ENCODE measurements at regions not wholly inside any gene's neighbourhood (a gene's known extent, or its start where the extent isn't known, plus 50 kb on each side); places are given as distances from the start of the nearest gene placed in this dataset.
"Not testable (repeated sequence)": the region's sequence is repeated elsewhere in the genome, so short reads cannot be mapped to it uniquely, and the experiment has no call there.

DNA sequence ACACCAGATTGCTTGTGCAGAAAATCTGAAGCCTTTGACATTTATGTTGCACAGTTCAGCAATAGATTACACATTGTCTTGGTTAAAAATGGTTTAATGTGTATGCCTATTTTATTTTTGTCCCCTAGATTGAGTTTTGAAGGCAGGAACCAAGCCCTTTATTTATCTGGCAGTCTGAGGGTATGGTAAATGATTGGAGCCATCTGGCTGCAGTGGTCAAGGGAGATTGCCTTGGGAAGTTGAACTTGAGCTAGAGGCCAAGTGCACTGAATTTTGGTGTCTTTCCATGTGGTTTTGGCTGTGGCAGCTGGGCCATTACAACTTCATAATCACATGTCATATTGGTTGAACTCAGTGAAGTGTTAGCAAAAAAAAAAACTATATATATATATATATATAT lies 248.7 kb upstream of the C2CD4B start:
- DNase-seq, result no peak

DNA sequence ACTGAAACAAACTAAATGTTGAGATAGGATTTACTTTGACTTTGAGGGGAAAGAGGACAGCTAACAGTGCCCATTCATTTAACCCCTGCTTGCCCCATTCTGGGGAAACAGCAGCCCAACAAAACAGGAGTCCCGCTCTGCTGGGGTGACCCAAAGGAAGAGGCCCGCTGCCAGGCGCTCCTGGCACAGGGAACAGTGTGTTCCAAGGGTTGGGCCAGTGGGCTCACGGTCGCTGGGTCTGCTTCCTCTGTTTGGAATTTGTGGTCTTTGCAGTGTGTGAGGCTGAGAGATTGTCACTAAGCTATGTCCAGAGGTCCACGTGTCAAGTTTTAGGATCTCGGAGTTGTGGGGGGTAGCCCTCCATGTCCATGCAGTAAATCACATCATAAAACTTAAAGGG lies 250.4 kb upstream of the C2CD4B start:
- DNase-seq, result no peak

DNA sequence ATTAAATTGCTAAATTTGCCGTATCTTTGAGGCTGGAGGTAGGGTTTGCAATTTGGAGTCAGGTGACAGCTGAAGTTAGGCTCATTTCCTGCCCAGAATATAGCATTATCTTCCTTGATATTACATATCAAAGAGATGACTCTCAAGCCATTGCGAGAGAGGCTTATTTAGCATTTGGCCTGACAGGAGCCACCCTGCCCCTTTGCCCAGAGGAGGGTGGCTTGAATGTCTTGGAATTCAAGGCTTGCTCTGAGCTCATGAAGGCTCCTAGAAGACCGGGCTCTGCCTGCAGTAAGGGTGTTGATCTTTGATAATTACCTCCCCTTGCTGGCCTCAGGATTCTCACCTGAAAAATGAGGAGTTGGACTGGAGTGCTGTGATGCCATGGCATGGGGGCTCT lies 251.4 kb upstream of the C2CD4B start:
- DNase-seq, result no peak

DNA sequence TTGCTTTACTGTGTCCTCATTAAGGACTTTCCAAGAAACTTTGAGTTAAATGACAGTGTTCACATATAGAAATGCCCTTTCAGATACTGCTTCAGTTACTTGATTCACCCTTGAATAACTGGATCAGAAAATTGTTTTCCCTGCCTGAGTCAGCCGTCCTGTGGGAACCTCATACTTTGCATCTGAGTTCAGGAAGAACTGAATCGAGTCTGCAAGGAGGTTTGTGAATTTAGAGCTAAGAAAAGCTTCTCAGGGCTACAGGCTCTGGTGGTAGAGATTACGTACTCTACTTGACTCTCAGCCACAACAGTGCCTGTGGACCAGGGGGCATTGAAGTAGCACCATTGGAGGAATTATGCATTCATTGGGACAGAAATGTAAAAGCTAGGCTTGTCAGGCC lies 252.4 kb upstream of the C2CD4B start:
- no peak for DNase-seq

DNA sequence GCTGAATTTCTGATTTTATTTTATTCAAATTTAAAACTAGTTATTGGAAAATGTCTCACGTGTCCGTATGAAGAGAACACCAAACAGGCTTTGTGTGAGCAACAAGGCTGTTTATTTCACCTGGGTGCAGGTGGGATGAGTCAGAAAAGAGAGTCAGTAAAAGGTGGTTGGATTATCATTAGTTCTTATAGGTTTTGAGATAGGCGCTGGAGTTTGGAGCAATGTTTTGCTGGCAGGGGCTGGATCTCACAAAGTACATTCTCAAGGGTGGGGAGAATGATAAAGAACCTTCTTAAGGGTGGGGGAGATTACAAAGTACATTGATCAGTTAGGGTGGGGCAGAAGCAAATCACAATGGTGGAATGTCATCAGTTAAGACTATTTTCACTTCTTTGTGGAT lies 253.4 kb upstream of the C2CD4B start:
- not testable (repeated sequence) for DNase-seq

DNA sequence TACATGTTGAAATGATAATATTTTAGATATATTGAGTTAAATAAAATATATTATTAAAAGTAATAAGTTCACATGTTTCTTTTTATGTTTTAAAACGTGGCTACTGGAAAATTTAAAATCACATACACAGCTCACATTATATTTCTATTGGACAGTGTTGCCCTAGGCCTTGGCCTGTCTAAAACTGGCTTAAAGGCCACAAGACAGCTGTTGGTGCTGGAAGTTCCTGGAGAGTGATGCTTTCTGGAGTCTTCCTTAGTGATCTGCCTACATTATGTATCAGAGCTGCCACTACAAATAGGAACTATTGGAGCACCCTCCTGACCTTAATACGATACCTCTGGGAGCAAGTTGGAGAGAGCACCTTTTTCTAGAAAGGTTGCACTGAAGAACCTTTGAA lies 254.1 kb upstream of the C2CD4B start:
- DNase-seq, result no peak

DNA sequence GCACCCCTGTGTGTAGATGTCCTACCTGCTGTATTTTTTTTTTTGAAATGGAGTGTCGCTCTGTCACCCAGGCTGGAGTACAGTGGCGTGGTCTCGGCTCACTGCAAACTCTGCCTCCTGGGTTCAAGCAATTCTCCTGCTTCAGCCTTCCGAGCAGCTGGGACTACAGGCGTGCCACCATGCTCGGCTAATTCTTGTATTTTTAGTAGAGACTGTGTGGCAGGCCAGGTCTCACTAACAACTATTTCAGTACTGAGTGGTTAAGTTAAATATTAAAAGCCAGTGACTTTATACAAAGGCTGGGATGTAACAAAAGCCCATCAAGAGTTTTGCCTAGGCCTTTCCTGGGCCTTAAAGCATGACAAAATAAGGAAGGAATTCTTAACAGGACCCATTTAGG lies 255.3 kb upstream of the C2CD4B start:
- not testable (repeated sequence) for DNase-seq

DNA sequence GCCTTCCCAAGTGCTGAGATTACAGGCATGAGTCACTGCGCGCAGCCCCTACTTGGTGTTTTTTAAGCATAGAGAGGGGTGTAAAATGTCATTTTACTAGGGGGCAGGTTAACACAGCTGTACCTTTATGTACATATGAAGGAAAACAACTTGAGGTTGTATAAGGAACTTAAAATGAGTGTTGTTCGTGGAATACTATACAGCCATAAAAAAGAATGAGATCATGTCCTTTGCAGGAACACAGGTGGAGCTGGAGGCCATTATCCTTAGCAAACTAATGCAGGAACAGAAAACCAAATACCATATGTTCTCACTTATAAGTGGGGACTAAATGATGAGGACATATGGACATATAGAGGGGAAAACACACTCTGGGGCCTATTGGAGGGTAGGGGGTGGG lies 256.2 kb upstream of the C2CD4B start:
- no peak for DNase-seq

DNA sequence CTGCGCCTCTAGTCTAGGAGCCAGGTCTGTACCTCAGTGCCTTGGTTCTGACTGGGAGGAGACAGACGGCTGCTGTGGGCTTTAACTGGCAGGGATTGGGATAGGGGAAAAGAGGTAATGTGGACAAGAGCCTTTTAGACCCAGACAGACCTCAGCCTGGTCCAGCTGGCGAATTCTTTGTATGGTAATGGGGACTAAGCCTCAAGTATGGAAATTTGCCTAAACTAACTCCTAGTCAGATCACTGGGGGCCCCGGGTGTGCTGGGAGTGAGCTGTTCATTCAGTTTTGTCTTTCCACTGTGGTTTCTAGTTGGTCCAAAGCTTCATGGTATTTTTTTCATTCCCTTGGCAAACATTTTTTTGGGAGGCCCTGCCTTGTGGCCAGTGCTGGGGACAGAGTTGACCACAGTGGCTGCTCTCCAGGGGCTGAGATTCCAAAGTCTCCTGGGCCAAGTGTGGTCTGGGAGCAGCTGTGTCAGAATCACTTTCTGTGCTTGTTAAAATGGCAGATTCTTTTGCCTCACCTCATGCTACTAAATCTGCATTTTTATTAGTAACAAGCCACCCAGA lies 261.4 kb upstream of the C2CD4B start:
- DNase-seq, result no peak

DNA sequence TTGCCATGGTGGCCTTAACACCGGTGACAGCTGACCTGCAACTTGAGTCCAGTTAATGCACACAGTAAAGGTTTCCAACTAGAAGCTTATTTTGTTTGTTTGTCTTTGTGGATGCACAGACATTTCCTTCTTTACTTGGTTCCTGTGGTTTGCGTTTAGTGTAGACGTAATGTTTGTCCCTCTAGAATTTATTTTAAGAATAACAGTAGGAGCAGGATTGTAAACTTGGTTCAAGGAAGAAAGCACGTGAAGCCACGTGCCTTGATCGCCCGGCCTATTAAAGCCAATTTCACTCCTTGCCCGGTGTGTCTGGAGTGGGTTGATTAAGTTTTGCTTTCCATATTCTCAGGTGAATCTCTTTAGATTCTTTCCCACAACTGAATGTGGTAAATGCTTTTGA lies 263.2 kb upstream of the C2CD4B start:
- DNase-seq, result no peak

DNA sequence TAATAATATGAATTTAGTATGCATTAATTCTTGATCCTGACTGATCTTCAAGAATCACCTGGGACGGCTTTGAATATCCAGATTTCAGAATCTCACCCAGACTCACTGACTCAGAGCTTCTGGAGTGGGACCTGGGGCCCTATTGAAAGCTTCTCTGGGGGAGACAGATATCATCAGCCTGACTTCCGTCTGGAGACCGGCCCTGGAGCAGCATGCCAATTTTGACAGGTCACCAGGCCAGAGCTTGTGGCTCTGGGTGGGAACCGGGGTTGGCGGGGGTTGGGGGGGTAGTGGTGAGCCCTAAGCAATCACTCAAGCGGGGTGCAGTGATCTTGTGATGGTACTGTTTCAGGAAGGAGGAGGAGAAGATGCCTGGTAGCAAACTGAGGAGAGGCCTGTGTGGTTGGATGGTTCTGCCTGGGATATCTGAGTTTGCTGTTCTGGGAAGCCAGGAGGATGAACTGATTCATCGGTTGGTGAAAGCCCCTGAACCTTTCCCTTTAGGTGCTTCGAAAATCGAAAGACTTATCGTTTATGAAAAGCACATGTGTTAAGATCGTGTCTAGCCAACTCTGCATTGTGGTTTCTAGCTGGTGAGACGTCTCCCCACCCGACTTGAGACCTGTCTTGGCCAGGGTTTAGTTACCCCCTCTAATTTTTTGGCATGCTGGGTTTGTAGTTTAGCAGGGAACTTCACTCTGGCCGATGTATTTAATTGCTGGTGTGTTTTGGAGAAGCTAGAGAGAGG lies 263.9 kb upstream of the C2CD4B start:
- DNase-seq, result no peak

DNA sequence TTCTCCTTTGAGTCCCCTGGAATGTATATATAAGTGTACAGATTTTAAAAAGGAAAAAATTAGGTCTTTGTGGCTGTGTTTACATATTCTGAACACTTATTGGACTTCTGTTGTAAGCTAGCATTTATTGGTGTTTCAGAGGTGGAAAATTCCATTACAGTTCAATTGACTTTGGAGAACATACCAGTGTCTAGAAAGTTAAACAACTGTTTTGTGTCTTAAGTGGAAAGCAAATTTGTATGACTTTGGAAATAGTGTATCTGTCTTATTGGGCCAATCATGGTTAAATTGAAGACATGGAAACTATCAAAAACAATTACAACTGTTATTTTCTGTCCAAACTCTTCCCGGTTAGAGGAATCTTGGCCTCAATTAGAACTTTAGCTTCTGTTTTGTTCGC lies 265.0 kb upstream of the C2CD4B start:
- DNase-seq, result no peak

DNA sequence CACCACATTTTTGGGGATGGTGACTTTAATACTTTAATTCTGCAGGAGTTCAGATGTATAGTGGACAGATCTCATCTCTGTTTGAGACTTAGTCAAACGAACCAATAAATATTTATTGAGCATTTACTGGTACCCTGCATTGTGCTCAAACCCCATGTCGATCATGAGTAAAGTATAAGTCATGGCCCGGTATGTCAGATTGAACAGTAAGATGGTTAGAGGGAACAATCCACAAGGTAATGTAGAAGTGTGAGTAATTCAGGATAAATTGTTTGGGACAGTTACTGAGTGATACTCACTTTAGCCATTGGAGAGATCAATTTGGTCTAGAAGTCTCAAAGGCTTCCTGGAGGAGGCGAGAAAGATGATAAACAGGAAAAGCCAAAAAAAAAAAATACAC lies 265.5 kb upstream of the C2CD4B start:
- no peak for DNase-seq

DNA sequence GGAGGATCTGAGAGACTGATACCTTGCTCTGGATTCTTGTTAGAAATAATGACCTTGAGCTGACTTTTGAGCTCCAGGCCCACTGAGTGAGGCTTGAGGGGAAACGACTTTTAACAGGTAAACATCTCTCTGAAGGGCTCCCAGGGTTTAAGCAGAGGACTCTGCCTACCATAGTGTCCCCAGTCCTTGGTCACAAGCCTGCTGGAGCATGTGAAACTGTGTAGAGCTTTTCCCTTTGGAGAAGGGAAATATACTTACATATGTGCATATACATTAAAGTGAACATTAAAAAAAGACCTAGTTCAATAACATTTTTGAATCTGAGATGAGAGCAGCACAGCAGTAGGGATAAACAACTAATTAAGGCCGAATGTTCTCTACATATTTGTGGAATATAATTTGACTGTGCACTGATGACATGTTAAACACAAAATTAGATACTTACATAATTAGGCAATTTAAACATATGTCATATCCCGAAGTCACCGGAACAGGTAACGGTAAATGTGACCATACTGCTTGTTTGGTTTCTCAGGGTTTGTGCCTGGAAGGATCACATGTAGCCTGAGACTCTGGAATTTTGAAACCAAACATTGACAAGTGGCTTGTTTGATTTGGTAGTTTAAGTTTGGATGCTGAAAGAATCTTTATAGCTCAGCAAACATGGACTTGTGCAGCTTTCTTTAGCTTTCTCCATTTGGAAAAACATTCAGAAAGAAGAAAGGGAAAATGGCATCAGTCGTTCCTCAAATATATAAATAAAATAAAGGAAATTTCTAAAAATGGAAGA lies 266.1 kb upstream of the C2CD4B start:
- DNase-seq, result no peak

DNA sequence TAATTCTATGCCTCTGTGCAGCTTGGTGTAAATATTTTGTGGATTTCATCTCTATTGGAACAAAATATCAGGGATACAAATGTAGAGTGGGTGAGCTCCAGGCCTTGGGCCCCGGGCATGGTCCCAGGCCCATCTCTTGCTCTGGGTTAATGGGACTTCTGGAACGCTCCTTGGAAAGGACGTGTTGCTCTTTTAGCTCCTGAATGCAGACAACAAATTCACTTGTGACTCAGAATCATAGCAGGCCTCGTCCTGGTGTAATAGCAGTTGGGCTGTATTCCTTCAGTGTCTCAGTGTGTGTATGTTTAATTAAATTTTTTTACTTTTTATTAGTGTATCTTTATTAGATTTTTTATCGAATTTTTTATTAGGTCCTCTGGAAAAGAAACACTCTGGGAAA lies 266.7 kb upstream of the C2CD4B start:
- DNase-seq, result no peak

DNA sequence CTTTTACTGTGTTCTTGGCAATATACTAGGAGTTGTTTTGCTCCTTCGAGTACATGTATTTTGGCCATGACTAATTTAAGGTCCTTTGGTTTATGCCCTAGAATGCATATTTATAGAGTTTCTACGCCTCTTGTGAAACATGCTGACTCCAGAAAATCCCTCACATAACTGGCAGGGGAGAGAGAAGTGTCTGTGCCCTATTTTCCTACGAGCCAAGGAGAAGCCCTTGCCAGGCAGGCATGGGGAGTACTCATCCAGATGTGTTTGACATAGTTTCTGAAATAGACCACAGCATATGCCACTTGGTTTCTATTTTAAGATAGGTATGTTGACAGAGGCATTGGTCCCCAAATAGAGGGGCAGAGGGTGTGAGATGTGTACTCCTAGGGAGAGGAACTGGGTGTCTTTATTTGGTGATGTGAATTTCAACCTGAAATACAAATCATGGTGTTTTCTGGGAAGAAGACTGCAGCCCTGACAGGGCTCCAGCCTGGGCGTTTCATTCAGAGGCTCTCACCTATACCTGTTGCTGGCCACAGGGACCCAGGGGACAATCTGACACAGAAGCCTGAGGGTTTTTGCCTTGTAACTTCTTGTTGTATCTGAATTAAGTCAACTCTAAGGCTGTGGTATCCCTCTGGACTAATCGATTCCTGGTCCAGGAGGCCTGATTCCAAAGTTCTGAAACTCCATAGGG lies 267.8 kb upstream of the C2CD4B start:
- DNase-seq, result no peak

DNA sequence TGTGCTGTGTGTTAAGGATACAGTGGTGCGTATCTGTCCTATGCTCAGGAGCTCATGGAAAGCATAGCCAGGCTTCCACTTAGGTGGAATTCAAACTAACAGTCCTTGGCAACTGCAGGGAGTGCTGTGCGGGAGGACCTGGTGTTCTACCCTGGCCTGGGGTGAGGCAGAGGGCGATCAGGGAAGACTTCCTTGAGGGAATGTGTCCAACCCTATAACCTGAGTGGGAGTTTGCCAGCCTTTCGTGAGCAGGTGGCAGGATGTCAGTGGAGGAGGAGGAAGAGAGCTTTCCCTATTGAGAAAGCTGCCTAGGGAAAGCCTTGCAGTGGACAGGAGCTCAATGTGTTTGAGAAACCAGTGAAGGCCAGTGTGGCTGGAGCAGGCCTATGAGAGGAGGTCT lies 271.1 kb upstream of the C2CD4B start:
- DNase-seq, result no peak

DNA sequence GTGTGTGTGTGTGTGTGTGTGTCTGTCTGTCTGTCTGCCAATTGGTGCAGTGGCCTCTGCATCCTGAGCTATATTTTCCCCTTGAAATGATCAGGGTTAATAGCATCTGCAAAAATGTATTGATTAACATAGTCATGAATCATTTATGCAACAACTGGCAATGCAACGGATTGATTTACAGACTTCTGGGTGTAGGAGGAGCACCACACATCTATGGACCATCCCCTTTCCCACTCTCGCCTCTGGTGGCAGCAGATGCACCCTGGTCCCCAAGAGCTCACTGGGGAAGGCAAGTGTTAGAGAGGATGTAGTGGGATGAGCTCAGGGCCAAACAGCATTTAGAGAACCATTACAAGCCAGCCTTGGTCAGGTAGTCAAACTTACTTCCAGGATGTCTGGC lies 272.7 kb upstream of the C2CD4B start:
- DNase-seq, result no peak

DNA sequence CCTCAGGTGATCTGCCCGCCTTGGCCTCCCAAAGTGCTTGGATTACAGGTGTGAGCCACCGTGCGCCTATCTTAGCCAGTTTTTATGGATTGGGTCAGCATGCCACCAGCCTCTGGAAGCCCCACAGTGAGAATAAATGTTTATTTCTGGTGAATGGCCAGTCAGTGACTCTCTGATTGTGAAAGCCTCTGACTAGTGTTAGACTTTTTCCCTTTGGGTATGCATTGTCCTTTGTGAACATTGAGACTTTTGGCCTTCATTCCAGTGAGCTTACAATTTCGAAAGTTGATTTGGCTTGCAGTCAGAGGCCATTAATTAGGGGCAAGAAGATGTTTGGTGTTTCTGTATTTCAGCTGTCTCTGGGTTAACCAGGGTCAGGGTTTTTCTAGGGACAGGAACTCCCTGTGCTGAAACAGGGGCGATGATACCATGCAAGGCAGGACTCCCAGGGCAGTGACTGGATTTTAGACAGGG lies 274.5 kb upstream of the C2CD4B start:
- DNase-seq, result no peak

DNA sequence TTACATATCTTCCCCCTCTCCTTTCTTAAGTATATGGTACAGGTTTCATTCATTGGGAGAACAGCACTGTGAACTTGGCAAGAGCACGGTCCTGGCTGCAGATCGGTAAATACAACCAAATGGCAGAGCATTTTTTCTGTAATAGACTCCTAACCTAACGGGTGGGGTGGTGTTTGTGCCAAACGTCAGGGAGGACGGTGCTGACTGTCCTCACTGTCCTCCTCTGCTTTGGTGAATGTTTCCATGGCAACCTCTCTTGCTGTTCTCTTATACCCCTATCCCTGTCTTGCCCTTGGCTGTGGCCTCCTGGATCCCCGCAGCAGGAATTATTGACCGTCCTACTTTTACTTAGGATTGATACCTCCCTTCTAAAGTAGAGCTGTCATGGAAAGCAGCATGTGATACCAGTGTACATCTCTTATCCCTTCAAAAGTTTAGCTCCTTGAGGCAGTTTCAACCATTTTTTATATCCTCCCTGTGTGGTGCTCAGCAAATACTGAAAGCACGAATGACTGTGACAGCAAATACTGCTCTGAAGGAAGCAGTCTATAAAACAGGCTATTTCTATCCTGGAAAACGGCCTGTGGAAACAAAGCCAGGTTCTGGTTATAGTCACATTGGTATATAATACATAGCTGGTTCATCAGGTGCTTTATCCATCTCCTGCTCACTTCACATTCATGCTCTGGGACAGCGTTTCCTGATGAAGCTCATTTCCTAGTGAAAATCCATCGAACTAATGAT lies 275.4 kb upstream of the C2CD4B start:
- DNase-seq, result no peak

DNA sequence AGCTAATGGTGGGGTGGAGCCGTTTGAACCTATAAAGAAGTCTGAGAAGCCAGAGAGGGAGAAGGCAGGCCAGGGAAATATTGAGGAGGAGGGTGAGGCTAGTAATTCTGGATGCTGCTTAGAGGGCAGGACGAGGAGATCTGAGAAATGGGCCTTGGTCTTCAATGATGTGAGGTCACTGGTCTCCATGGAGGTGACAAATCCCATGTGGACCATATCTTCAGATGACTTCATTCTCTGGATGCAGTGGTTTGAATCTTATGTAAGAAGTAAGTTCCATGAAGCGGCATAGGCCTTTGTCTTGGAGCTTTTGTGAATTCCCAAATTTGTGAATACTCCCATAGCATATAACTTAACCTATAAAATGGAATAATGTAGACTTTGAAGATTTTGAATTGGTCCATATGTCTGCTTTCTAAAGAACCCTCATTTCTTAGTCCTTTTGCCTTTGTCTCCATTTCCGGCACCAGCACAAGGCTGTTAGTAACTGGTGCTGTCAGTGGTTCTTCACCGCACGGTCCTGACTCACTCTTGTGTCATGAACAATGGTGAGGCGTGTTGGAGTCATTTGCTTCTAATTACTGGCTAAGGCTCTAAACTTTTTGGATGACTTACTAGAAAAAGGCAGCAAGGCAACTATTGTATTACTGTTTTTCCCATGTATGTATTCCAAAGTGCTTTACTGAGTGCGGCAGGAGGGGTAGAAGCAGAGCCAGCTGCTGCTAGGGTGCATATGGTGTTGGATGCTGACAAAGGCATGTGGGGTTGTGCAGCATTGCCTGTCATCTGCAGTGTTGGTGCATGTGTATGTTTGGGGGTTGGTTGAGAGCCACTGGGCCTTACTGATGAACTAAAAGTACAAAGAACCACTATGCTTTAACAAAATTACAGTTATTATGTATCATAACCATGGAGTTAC lies 279.3 kb upstream of the C2CD4B start:
- no peak for DNase-seq

DNA sequence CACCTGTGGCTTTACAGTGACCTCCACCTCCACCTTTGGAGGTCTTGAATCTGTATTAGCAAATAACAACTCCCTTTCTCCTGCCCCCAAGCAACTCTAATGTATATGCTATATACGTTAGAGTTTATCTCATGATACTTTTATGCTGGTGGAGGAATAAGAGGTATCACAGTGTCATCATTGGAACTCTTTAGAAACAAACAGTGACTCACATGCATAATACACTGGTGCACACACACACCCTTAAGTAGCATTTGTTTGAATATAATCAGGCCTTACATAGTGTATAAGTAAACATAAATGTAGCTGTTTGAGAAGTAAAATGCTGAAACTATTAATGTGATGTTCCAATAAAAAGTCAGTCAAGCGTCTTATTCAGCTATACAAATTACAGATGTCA lies 280.2 kb upstream of the C2CD4B start:
- DNase-seq, result no peak
